ENCODE measurements at regions not wholly inside any gene's neighbourhood (a gene's known extent, or its start where the extent isn't known, plus 50 kb on each side); places are given as distances from the start of the nearest gene placed in this dataset.
"Not testable (repeated sequence)": the region's sequence is repeated elsewhere in the genome, so short reads cannot be mapped to it uniquely, and the experiment has no call there.

DNA sequence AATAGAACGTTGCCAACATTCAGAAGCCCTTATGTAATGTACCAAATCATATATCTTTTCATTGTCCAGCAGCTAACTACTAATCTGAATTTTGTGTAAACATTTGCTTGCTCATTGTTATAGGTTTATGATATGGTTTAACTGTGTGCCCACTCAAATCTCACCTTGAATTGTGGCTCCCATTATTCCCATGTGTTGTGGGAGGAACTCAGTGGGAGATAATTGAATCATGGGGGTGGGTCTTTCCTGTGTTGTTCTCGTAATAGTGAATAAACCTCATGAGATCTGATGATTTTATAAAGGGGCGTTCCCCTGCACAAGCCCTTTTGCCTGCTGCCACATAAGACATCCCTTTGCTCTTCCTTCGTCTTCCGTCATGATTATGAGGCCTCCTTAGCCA is 91.9 kb upstream of the CLVS2 start:
- in situ Hi-C loops (cut with MboI; ENCODE audit: low sequenced_read_pairs) = no loop called here
- DNase-seq (ENCODE audit: low spot score in 2 of 2) = no peak
- Histone ChIP-seq H3K27me3 (ENCODE audit: low read depth) (peaks cover 5% of the 10 kb centered on the region; the same call in 1 of the 2 replicates), H3K4me1 (no peaks in the 10 kb centered on the region), H3K4me3 (no peak overlapping the region), H3K36me3 (replicated peaks) (no peaks in the 10 kb centered on the region), H3K9me3 (no peaks in the 10 kb centered on the region)

DNA sequence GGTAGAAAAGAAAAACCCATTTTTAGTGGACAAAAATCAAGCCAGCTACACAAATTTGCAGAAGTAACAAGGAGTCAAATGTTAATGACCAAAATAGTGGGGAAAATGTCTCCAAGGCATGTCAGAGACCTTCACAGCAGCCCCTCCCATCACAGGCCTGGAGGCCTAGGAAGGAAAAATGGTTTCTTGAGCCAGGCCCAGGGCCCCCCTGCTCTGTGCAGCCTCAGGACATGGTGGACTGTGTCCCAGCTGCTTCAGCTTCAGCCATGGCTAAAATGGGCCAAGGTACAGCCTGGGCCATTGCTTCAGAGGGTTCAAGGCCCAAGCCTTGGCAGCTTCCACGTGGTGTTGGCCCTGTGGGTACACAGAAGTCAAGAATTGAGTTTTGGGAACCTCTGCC is 82.5 kb upstream of the CLVS2 start:
- DNase-seq (ENCODE audit: low spot score in 2 of 2) = no peak
- no peak overlapping the region for H3K4me3 ChIP-seq
- no peaks in the 10 kb centered on the region for H3K27me3 ChIP-seq (ENCODE audit: low read depth)
- H3K4me1 ChIP-seq = no peaks in the 10 kb centered on the region
- H3K9me3 ChIP-seq = no peaks in the 10 kb centered on the region
- in situ Hi-C loops (cut with MboI; ENCODE audit: low sequenced_read_pairs) = no loop called here
- no peaks in the 10 kb centered on the region for H3K36me3 ChIP-seq (replicated peaks)

DNA sequence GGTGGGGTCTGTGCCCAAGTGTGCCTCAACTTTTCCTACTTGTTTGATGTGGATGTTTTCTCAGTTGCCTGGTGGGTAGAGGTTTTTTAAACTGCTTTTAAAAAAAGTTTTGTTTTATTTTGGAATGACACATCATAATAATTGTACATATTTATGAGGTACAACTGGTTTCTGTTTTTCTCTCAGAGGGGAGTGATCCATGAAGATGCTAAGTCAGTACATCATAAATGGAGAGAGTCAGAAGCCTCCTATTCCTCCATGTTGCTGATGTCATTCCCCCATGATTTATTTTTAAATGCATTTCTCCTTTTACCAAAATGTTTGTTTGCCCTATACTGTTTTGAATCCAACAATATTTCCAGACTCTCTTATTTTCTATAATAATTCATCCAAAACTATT is 77.3 kb upstream of the CLVS2 start:
- Histone ChIP-seq H3K9me3 (no peaks in the 10 kb centered on the region), H3K36me3 (replicated peaks) (no peaks in the 10 kb centered on the region), H3K4me3 (no peak overlapping the region), H3K4me1 (no peaks in the 10 kb centered on the region), H3K27me3 (ENCODE audit: low read depth) (no peaks in the 10 kb centered on the region)
- no peak for DNase-seq (ENCODE audit: low spot score in 2 of 2)
- in situ Hi-C loops (cut with MboI; ENCODE audit: low sequenced_read_pairs) = no loop called here

DNA sequence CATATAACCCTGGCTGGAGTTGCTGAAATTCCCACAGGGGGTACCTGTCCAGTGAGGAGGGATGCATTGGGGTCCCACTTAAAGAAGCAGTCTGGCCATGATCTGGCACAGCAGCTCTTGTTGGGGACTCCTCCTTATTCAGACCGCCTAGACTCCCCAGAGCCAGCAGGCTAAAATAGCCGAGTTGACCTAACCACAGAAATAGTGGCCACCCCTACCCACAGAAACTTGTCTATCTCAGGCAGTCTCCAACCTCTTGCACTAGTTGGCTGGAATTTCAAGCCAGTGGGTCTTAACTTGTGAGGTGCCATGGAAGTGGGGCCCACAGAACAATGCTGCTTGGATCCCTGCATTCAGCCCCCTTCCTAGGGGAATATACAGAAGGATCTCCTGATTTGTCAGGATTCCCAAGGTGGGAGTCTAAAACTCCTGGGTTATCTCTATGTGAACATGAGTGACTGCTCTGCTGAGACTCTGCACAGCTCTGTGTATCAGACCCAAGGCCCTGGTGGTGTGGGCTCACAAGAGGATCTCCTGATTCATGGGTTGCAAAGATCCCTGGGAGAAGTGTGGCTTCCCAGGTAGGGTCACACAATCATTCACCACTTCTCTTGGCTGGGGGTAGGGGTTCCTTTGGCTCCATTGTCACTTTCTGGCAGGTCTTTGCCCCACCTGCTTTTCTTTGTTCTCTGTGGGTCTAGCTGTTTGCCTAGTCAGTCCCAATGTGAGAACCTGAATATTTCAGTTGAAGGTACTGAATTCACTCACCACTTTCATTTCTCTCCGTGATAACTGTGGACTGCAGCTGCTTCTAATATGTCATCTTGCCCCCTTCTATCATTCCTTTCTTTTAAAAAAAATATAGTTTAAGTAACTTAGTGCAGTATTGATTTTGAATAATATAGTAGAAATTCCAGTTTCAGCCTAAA is 65.5 kb upstream of the CLVS2 start:
- H3K27me3 ChIP-seq (ENCODE audit: low read depth) = no peaks in the 10 kb centered on the region
- no peak for DNase-seq (ENCODE audit: low spot score in 2 of 2)
- in situ Hi-C loops (cut with MboI; ENCODE audit: low sequenced_read_pairs) = no loop called here
- no peaks in the 10 kb centered on the region for H3K4me1 ChIP-seq
- H3K4me3 ChIP-seq = no peak overlapping the region
- no peaks in the 10 kb centered on the region for H3K9me3 ChIP-seq
- no peaks in the 10 kb centered on the region for H3K36me3 ChIP-seq (replicated peaks)

DNA sequence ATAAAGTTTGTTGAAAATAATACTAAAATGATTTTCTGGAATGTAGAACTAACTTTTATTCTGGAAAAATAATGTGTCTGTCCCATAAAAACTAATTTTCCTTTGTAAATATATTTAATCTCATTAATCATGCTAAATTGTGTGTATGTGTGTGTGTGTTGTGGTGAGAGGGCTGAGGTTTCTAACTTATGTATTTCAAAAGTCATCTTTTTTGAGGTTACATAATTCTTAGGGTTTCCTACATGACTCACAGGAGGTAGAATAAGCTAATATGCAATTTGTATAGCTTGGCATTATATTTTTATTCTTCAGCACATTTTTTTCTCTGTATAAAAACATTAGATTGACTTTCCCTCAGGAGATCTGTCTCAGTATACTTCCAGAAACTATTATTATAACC is 64.1 kb upstream of the CLVS2 start:
- Histone ChIP-seq H3K27me3 (ENCODE audit: low read depth) (no peaks in the 10 kb centered on the region), H3K36me3 (replicated peaks) (no peaks in the 10 kb centered on the region), H3K4me1 (no peaks in the 10 kb centered on the region), H3K4me3 (no peak overlapping the region), H3K9me3 (no peaks in the 10 kb centered on the region)
- no peak for DNase-seq (ENCODE audit: low spot score in 2 of 2)
- in situ Hi-C loops (cut with MboI; ENCODE audit: low sequenced_read_pairs) = no loop called here

DNA sequence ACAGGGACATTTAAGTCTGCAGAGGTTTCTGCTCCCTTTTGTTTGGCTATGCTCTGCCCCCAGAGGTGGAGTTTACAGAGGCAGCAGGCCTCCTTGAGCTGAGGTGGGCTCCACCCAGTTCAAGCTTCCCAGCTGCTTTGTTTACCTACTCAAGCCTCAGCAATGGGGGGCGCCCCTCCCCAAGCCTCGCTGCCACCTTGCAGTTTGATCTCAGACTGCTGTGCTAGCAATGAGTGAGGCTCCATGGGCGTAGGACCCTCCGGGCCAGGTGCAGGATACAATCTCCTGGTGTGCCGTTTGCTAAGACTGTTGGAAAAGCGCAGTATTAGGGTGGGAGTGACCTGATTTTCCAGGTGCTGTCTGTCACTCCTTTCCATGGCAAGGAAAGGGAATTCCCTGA is 51.1 kb upstream of the CLVS2 start:
- H3K36me3 ChIP-seq (replicated peaks); DNase-seq (ENCODE audit: low spot score in 2 of 2); H3K27me3 ChIP-seq (ENCODE audit: low read depth); H3K4me1 ChIP-seq; H3K9me3 ChIP-seq; in situ Hi-C loops (cut with MboI; ENCODE audit: low sequenced_read_pairs); H3K4me3 ChIP-seq: not testable (repeated sequence)

Measured in HAP-1 (cell line).